Ovary (tissue), 7 donors: ENCODE measurements at regions not wholly inside any gene's neighbourhood (a gene's known extent, or its start where the extent isn't known, plus 50 kb on each side); places are given as distances from the start of the nearest gene placed in this dataset.

Experiments
- DNase-seq, 5 donors: peaks; one replicate each; pipeline ENCODE4 v3.0.0-alpha.2; 2019 to 2020
- H3K27ac ChIP-seq, 2 donors: fragments of 200-600 bp; one replicate each; pipeline versions ENCODE4 v1.5.1 to v1.8.0; 2019 to 2022
- H3K27me3 ChIP-seq: fragments of 200-600 bp; one replicate; pipeline ENCODE4 v1.8.0; 2022
- H3K36me3 ChIP-seq: fragments of 200-600 bp; sonication (generic); one replicate; pipeline ENCODE4 v1.5.1; 2019
- H3K4me1 ChIP-seq: one replicate; pipeline ENCODE4 v1.8.1; 2013; ENCODE audit warnings: mild to moderate bottlenecking, moderate library complexity; ENCODE audit not compliant: insufficient read depth
- H3K4me3 ChIP-seq: fragments of 200-600 bp; sonication (generic); one replicate; pipeline ENCODE4 v1.5.1; 2017
- H3K9me3 ChIP-seq, 2 donors: fragments of 200-600 bp in 1 of 2; sonication (generic) in 1 of 2; one replicate each; pipeline versions ENCODE4 v1.5.1 to v1.8.1; 2013 to 2019; ENCODE audit warnings: mild to moderate bottlenecking in 1 of 2, moderate library complexity in 1 of 2
- CTCF ChIP-seq, 3 donors: fragments of 450-650 bp in 2 of 3; fragments of 200-600 bp in 1 of 3; IDR thresholded peaks; one replicate each; pipeline versions ENCODE4 v1.5.1 to v1.8.0; 2016 to 2022; ENCODE audit warnings: antibody characterized with exemption in 3 of 3, mild to moderate bottlenecking in 1 of 3
- EP300 ChIP-seq: sonication (generic); formaldehyde crosslinking; IDR thresholded peaks from one replicate; pipeline ENCODE4 v1.6.1; 2017; ENCODE audit warnings: antibody characterized with exemption
- POLR2A ChIP-seq: fragments of 450-650 bp; IDR thresholded peaks from one replicate; pipeline ENCODE4 v1.6.1; 2017; ENCODE audit warnings: antibody characterized with exemption, mild to moderate bottlenecking, moderate library complexity
- WGBS, 3 donors: extraction: QIAGEN DNeasy Blood & Tissue Kit in 1 of 3; methylation state at CpG; one replicate each; pipeline versions ENCODE4 v1.1.5 to v1.1.7; 2013 to 2017; 5-methylcytosine and 5-hydroxymethylcytosine counted together
- intact Hi-C, 4 donors: fragments of 100-400 bp; cut with DNase I; formaldehyde crosslinking; loops; one replicate each; pipeline versions ENCODE4 v1.11.0 to v1.15.1; 2022 to 2023
- donor health status: DM: no; HTN: no; CAD: no; lungs with moderate emphysema.
- donor health status: DM: no; HTN: no; CAD: no.
- donor health status: Bipolar disorder and iron deficiency.
- donor health status: DM: no; HTN: no; CAD: no.
- donor health status: DM: yes; HTN: yes; CAD: no.

GRCh38 chr5:111963555-111963954 lies 206.6 kb upstream of the NREP start:
- no peak for DNase-seq
- Histone ChIP-seq H3K27me3 (no peaks in the 10 kb centered on the region), H3K4me3 (no peak overlapping the region), H3K36me3 (no peaks in the 10 kb centered on the region), H3K27ac (no peak overlapping the region), H3K9me3 (no peaks in the 10 kb centered on the region), H3K4me1 (no peaks in the 10 kb centered on the region)
- TF ChIP-seq EP300 (no peak), POLR2A (no peak), CTCF (IDR thresholded peaks at IDR 0.05) (no peak)
- intact Hi-C loops = no loop called here

- no peaks in the 10 kb centered on the region for H3K9me3 ChIP-seq
- H3K4me1 ChIP-seq = no peaks in the 10 kb centered on the region
- H3K36me3 ChIP-seq = no peaks in the 10 kb centered on the region
- DNase-seq = no peak
- intact Hi-C loops = no loop called here
- 96 to 98% (median 97%) methylated on average over 9 of the region's 9 CpGs for WGBS, 3 donors
- no peak overlapping the region for H3K27ac ChIP-seq
- no peaks in the 10 kb centered on the region for H3K27me3 ChIP-seq
- no peak overlapping the region for H3K4me3 ChIP-seq
- TF ChIP-seq POLR2A (no peak), CTCF (IDR thresholded peaks at IDR 0.05) (no peak), EP300 (no peak)
Observed at GRCh38 chr5:111962906-111963305, 205.9 kb upstream of the NREP start.

- no peaks in the 10 kb centered on the region for H3K4me1 ChIP-seq
- WGBS, 3 donors = 41 to 82% (median 74%) methylated on average over 1 of the region's 1 CpG
- DNase-seq = no peak
- H3K27me3 ChIP-seq = no peaks in the 10 kb centered on the region
- no peak overlapping the region for H3K27ac ChIP-seq
- no peak for TF ChIP-seq CTCF (IDR thresholded peaks at IDR 0.05)
- no peak overlapping the region for H3K4me3 ChIP-seq
- H3K9me3 ChIP-seq = no peaks in the 10 kb centered on the region
- intact Hi-C loops = no loop called here
- H3K36me3 ChIP-seq = no peaks in the 10 kb centered on the region
Observed at GRCh38 chr5:111961862-111962261, 204.9 kb upstream of the NREP start.

- no peak for TF ChIP-seq POLR2A
- no peak for TF ChIP-seq CTCF (IDR thresholded peaks at IDR 0.05)
- TF ChIP-seq EP300 = no peak
- no peaks in the 10 kb centered on the region for H3K4me1 ChIP-seq
- DNase-seq = no peak
- H3K27ac ChIP-seq = no peak overlapping the region
- no peak overlapping the region for H3K4me3 ChIP-seq
- H3K9me3 ChIP-seq = no peaks in the 10 kb centered on the region
- 47 to 57% (median 48%) methylated on average over 2 of the region's 2 CpGs for WGBS, 3 donors
- intact Hi-C loops = no loop called here
- H3K27me3 ChIP-seq = no peaks in the 10 kb centered on the region
- H3K36me3 ChIP-seq = no peaks in the 10 kb centered on the region
Observed at GRCh38 chr5:111960476-111961215, 203.7 kb upstream of the NREP start.
